ENCODE measurements at regions not wholly inside any gene's neighbourhood (a gene's known extent, or its start where the extent isn't known, plus 50 kb on each side); places are given as distances from the start of the nearest gene placed in this dataset.

DNA sequence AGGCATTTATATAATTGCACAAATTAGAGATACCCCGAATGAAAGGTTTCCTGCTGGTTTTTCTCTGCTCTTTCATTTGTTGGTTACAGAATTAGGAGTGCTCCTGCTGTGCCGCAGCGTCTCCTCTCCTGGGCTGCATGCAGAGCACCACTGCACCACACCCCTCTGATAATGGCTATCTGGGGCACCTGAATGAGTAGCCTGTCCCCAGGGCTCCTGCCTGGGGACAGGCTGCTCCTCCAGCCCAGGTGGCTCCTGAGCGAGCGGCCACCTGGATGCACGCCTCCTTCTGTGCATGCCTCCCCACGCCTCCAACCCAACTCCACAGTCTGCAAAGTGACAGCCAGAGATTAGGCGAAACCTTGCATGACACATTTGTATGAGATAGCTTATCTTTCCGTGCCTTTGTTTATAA, 242.6 kb upstream of the FZD8 start:
- TF ChIP-seq, protein P1, sequence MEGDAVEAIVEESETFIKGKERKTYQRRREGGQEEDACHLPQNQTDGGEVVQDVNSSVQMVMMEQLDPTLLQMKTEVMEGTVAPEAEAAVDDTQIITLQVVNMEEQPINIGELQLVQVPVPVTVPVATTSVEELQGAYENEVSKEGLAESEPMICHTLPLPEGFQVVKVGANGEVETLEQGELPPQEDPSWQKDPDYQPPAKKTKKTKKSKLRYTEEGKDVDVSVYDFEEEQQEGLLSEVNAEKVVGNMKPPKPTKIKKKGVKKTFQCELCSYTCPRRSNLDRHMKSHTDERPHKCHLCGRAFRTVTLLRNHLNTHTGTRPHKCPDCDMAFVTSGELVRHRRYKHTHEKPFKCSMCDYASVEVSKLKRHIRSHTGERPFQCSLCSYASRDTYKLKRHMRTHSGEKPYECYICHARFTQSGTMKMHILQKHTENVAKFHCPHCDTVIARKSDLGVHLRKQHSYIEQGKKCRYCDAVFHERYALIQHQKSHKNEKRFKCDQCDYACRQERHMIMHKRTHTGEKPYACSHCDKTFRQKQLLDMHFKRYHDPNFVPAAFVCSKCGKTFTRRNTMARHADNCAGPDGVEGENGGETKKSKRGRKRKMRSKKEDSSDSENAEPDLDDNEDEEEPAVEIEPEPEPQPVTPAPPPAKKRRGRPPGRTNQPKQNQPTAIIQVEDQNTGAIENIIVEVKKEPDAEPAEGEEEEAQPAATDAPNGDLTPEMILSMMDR (IDR thresholded peaks at IDR 0.05) = no peak
- TF ChIP-seq POLR2A (IDR thresholded peaks at IDR 0.05) = no peak

Measured in lower leg skin (tissue), 3 donors.